GM18505 (cell line): ENCODE measurements at regions not wholly inside any gene's neighbourhood (a gene's known extent, or its start where the extent isn't known, plus 50 kb on each side); places are given as distances from the start of the nearest gene placed in this dataset.

Experiments used
- ATAC-seq: cut with Tn5 transposase; IDR thresholded peaks from one replicate; pipeline ENCODE4 v1.9.1; 2021; ENCODE audit not compliant: unreplicated experiment
- POLR2A ChIP-seq: IDR thresholded peaks from 4 replicates; pipeline ENCODE4 v1.6.1; 2011; ENCODE audit warnings: borderline replicate concordance; ENCODE audit not compliant: insufficient read depth, insufficient read length; ENCODE audit errors: extremely low read depth

DNA sequence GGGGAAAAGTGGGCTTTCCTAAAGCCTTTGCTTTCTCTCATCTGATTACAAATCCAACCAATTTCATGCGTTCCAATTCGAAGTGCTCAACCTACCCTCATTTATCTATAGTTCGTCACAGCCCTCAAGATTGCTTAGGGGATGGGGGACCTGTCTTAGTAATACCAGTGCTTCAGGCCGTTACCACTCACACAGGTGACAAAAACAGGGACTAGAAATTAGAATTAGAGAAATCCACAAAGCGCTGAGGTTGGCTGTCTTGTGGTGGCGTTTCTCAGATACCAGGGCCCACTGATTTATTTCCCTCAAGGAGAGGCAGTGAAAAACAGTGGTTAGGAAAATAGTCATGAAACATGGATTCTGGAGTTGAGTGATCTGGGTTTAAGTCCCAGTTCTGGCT is 121.6 kb upstream of the SPACA1 start:
- no peak for TF ChIP-seq POLR2A
- ATAC-seq: no peak

DNA sequence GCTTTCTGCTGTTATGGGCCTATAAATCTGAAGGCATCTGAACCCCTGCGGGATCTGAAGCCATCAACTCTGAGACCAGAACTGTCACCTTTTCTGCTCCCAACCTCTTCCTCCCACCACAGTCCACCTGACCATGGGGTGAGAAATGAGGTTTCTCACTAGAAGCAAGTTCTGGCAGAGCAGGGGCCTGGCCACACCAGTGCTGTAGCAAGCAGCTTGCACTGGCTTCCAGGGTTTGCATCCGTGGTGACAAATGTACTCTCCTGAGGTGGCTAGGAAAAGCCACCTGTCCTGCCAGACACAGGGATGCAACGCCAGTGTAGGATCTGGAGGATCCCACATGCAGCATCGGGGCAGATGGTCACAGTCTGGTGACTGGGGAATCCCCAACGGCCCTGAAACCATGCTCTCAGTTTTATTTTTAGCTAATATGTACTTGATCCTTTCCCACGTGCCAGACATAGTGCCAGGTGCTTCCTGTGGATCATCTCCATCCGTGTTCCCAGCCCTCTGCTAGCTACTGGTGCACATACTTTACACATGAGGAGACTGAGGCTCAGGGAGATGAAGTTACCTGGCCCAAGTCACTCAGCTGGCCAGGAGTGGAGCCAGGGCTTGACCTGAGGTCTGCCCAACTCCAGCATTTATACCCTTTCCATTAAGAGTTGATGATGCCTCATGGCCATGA is 122.1 kb upstream of the SPACA1 start:
- peak; percentile 52 for ATAC-seq
- TF ChIP-seq POLR2A: peak; percentile 53

DNA sequence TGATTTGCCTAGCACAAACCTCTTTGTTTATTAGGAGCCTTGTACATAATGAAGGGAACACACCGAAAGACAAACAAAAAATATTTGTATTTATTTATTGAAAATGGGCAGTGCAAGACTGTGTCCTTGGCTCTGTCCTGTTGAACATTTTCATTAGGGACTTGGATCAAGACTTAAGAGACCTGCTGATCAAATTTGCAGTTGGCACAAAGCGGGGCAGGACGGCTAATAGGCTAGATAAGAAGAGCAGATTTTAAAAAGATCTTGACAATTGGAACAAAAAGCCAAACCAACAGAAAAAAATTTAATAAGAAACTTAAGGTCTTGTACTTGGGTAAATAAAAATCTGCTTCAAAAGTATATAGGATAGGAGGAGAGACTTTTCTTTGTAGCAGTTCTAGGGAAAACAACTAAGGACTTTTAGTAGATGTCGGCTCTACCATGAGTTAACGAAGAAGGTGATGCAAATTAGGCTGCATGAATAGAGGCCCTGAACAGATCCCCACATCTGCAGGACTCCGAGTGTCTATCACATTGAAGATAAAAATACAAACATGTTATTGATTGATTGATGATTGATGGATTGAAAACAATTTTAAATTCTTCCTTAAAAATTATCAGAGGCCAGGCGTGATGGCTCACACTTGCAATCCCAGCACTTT is 124.1 kb upstream of the SPACA1 start:
- TF ChIP-seq POLR2A: peak; percentile 3
- ATAC-seq: no peak

- peak; percentile 2 for TF ChIP-seq POLR2A
- ATAC-seq: peak; percentile 69
Observed at GRCh38 chr6:87922947-87923330, 124.7 kb upstream of the SPACA1 start.

DNA sequence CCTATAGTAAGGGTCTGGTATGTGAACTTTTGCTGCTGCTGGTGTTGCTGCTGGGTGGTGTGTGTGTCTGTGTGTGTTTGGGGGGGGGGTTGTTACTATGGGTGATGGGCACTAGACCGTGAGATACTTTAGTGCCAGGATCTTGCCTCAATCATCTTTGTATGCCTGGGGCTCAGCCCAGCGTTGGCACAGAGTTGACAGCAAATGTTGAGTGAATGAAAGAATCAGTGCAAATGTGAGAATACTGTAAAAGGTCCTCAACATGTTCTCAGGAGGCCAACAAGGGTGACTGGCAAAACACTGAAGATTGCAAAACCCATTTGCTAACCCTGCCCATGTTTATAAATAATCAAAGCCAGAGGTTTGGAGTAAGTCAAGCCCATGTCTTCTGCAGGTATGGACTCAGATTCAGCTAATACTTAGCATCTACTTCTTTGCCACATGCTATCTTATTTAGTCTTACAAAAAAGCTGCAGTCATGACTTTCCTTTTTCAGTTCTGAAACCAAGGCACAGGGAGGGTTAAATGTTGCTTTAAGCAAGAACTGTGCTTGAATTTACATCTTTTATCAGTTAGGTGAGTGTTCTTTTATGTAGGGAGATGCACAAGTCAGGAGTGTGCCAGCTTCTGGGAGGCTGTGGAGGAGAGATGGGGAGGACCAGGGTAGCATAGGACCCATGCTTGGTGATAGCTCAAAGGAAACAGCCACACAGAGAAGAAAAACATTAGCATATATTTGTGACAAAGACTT is 125.3 kb upstream of the SPACA1 start:
- ATAC-seq: peak; percentile 6
- peak; percentile 42 for TF ChIP-seq POLR2A

DNA sequence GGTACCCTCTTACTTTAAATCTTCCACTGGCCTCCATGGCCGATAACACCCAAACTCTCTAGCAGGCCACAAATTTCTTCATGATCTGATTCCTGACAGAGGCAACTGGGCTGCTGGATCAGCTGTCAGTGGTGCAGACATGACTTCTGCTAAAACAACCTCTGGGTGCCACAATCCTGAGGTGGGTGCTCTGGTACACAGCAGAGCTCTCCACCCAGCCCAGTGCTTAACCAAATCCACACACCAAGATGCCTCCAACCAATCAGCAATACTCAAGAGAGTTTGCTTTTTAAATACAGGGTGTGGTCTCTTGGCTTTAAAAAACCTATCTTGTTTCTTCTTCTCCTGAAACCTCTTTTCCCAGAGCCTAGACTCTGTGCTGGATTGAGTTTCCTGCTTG is 126.6 kb upstream of the SPACA1 start:
- ATAC-seq: no peak
- no peak for TF ChIP-seq POLR2A

- TF ChIP-seq POLR2A: no peak
- ATAC-seq: no peak
Observed at GRCh38 chr6:87920245-87920644, 127.4 kb upstream of the SPACA1 start.

DNA sequence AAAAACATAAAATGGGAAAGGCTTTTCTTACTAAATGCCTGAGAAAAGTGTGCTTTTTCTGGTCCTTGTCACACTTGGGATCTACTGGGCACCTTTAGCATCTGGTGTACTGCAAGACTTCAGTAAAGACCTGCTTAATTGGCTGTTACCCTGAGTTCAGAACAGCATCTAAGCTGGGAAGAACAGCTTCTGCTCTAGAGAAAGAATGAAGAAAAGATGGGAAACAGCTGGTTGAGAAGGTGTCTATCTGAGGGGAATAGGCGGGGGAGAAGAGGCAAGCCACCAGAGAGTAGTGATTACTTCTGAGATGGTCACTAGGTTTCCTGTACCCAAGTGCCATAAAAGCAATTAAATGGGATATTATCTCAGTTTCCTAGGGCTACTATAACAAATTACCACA is 128.2 kb upstream of the SPACA1 start:
- ATAC-seq: no peak

DNA sequence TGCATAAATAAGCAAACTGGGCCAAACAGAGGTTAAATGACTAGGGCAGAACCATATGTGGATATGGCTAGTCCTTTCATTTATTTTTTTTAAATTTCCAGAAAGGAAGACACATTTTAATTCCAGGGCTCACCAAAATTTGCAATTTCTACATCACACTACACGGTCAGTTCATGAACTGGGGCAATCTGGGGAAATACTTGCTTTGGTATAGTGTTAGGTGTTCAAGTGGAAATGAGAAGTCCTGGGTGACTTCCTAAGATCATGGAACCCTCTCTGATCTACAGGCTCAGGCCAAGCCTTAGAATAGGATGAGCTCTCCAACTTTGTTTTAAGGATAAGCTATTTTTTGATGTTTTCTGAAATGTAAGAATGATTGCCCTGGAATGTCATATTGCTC is 128.6 kb upstream of the SPACA1 start:
- no peak for TF ChIP-seq POLR2A
- ATAC-seq: no peak

More for the DNA sequence above, 128.2 kb upstream of the SPACA1 start:
- no peak for TF ChIP-seq POLR2A

DNA sequence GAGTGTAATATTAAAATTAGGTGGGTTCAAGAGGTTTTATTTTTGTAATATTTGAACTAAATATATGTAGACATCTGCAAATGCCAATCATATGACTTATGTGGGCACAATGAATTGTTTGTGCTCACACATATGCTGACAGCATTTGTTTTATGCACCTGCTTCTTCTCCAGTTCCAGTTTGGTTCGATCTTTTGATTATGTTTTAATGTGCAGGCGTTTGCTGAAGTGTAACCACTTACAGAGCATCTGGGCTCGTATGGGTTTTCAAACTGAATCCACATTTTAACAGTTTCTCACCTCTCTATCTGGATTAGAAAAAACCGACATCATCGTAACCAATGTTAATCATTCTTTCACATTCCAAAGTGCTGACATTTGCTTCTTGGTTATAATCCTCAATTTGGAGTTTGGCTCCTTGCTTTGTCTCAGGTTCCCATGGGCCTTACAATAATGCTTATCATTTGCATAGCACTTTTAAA is 129.1 kb upstream of the SPACA1 start:
- no peak for ATAC-seq
- TF ChIP-seq POLR2A: no peak

DNA sequence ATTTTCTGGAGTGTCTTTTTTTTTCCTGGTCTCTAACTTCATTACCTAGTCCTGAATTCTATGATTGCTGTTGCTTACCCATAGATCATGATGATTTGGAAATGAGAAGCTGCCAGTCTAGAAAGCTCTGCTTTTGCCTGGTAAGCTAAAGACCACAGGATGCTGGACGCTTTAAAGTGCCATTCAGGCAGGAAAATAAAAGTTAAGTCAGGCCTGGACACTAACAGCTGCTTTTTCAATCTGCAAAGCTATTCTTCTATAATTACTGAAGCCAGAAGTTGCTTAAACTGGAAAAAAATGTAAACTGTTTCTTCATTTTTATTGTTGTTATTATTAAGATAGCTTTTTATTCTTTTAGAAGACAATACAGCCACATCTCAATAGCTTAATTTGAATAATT is 129.8 kb upstream of the SPACA1 start:
- no peak for TF ChIP-seq POLR2A
- no peak for ATAC-seq

GRCh38 chr6:87916446-87916845 is 131.2 kb upstream of the SPACA1 start:
- ATAC-seq: no peak

DNA sequence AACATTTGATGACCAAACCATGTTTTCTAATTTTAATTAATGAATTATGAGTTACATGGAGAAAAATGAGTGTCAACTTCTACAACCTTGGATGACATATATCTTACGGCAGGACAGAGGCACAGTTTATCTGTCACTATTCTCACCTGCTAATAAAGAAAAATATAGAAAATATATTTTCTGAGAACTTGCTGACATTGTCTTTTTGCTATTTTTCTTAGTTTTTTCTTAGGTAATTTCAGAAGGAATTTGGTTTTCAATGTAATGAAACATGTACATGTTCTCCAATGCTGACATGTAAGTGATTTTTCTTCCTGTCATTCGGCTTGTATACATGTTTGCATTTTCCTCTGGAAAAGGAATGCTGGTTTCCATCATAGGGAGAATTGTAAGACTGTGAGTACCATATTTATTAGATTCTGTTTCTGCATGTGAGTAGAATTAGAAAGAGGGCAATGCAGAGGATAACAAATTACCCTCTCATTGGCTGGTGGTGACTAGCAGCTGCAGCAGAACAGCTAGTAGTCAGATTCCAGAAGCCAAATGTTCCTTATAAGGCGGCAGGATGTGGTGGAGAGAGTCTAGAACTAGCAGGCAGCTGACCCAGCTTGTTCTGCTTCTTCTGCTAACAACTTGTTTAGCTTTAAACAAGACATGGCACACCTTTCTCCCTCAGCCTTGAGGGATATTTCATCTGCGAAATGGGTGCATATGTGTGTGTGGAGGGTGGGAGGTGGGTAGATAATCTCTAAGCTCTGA is 132.8 kb upstream of the SPACA1 start:
- no peak for TF ChIP-seq POLR2A
- ATAC-seq: no peak

More at GRCh38 chr6:87916446-87916845, 131.2 kb upstream of the SPACA1 start:
- no peak for TF ChIP-seq POLR2A

- ATAC-seq: no peak
Observed at GRCh38 chr6:87913974-87914373, 133.7 kb upstream of the SPACA1 start.

GRCh38 chr6:87912102-87912501 is 135.5 kb upstream of the SPACA1 start:
- TF ChIP-seq POLR2A: no peak
- ATAC-seq: no peak

More at GRCh38 chr6:87913974-87914373, 133.7 kb upstream of the SPACA1 start:
- no peak for TF ChIP-seq POLR2A
